ENCODE measurements at regions not wholly inside any gene's neighbourhood (a gene's known extent, or its start where the extent isn't known, plus 50 kb on each side); places are given as distances from the start of the nearest gene placed in this dataset.

- ChIA-PET POLR2A (ENCODE audit: low non-redundant PET) (no interaction called here), CTCF (interaction anchor here (0.6 kb wide), 1 partner anchor 292 kb away, joined by 3 read pairs; no protein-coding TSS in a partner anchor)
- no peak for DNase-seq (ENCODE audit: low spot score)
- TF ChIP-seq CTCF (conservative IDR thresholded peaks at IDR 0.05; ENCODE audit: low read depth): no peak
- no peak overlapping the region for H3K27ac ChIP-seq
These were observed 165.3 kb upstream of the FBXL7 start for GRCh38 chr5:15334551-15335266.

- TF ChIP-seq CTCF (conservative IDR thresholded peaks at IDR 0.05; ENCODE audit: low read depth): no peak
- POLR2A ChIA-PET (ENCODE audit: low non-redundant PET): no interaction called here
- no peak for DNase-seq (ENCODE audit: low spot score)
These were observed 166.9 kb upstream of the FBXL7 start for GRCh38 chr5:15333091-15333490.

GRCh38 chr5:15326932-15327331 lies 173.0 kb upstream of the FBXL7 start:
- DNase-seq (ENCODE audit: low spot score): no peak

More at GRCh38 chr5:15333091-15333490, 166.9 kb upstream of the FBXL7 start:
- no peak overlapping the region for H3K27ac ChIP-seq
- CTCF ChIA-PET: no interaction called here

GRCh38 chr5:15326471-15326870 lies 173.5 kb upstream of the FBXL7 start:
- ChIA-PET CTCF (no interaction called here), POLR2A (ENCODE audit: low non-redundant PET) (no interaction called here)
- no peak for TF ChIP-seq CTCF (conservative IDR thresholded peaks at IDR 0.05; ENCODE audit: low read depth)
- H3K27ac ChIP-seq: no peak overlapping the region
- no peak for DNase-seq (ENCODE audit: low spot score)

More at GRCh38 chr5:15326932-15327331, 173.0 kb upstream of the FBXL7 start:
- ChIA-PET CTCF (no interaction called here), POLR2A (ENCODE audit: low non-redundant PET) (no interaction called here)
- TF ChIP-seq CTCF (conservative IDR thresholded peaks at IDR 0.05; ENCODE audit: low read depth): no peak
- H3K27ac ChIP-seq: no peak overlapping the region

GRCh38 chr5:15322421-15322820 lies 177.6 kb upstream of the FBXL7 start:
- no peak overlapping the region for H3K27ac ChIP-seq
- POLR2A ChIA-PET (ENCODE audit: low non-redundant PET): no interaction called here
- no peak for TF ChIP-seq CTCF (conservative IDR thresholded peaks at IDR 0.05; ENCODE audit: low read depth)
- no peak for DNase-seq (ENCODE audit: low spot score)
- CTCF ChIA-PET: interaction anchor here (0.7 kb wide), 1 partner anchor 1957 kb away, joined by 3 read pairs; no protein-coding TSS in a partner anchor

GRCh38 chr5:15321776-15322175 lies 178.2 kb upstream of the FBXL7 start:
- no peak for TF ChIP-seq CTCF (conservative IDR thresholded peaks at IDR 0.05; ENCODE audit: low read depth)
- POLR2A ChIA-PET (ENCODE audit: low non-redundant PET): no interaction called here
- CTCF ChIA-PET: no interaction called here
- no peak overlapping the region for H3K27ac ChIP-seq
- DNase-seq (ENCODE audit: low spot score): no peak

Measured in RWPE1 (cell line).